GM18870 (cell line): ENCODE measurements at regions not wholly inside any gene's neighbourhood (a gene's known extent, or its start where the extent isn't known, plus 50 kb on each side); places are given as distances from the start of the nearest gene placed in this dataset.
"Not testable (repeated sequence)": the region's sequence is repeated elsewhere in the genome, so short reads cannot be mapped to it uniquely, and the experiment has no call there.

Experiments used
- ATAC-seq: cut with Tn5 transposase; IDR thresholded peaks from one replicate; pipeline ENCODE4 v1.9.1; 2021; ENCODE audit warnings: moderate library complexity; ENCODE audit not compliant: unreplicated experiment

DNA sequence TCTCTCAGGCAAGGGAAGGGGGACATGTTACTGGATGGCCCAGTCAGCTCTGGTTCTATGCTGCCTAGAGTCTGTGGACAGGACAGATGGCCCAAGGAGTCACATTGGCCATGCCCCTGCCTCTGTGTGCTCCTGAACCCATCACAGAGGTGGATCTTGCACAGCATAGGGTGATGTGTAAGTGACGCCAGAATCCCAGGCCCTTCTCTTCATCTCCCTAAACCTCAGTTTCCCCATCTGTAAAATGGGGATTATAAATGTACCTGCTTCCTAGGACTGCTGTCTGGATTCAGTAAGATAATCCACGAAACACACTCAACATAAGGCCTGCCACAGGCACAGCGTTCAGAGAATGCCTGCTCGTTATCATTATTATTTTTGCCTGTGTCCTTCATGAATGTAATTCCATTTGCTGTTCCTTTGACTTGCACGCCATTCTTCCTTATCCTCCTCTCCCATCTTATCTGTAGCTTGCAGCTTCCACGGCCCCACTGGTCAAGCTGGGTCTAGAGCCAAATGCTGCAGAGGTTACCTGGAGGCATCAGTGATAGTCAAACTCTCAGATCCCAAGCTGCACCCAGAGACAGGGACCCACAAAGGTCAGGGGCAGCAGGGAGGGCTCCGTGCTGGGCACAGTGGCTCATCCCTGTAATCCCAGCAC is 207.0 kb downstream of the MN1 start:
- ATAC-seq = no peak

DNA sequence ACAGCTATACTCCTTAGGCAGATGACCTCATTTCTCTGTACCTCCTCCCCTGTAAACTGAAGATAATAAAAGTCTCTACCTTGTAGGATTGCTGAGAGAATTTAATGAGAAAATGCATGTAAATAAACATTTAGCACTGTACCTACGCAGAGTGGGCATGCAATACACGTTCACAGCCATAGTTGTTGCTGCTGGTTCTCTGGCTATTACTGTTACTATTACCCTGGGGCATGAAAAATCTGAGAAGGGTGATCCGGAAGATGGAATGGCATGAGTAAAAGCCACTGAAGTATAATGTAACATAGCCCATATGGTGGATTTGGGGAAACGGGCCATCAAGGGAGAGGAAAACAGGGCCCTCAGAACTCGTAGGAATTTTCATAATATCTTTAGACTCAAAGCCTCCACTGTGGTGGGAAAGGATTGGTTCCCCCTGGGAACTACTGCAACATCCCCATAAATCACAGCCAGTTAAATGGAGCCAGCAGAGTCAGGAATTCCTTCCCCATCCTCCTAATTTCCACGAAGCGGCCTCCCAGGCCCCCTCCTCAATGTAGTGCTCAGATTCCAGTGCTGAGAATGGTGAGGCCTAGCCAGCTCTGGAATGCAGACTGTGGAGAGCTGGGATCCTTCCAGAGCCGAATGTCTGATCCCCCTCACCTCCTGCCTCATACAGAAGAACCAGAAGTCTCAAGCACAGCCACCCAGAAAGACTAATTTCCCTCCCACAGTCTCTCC is 205.3 kb downstream of the MN1 start:
- no peak for ATAC-seq

DNA sequence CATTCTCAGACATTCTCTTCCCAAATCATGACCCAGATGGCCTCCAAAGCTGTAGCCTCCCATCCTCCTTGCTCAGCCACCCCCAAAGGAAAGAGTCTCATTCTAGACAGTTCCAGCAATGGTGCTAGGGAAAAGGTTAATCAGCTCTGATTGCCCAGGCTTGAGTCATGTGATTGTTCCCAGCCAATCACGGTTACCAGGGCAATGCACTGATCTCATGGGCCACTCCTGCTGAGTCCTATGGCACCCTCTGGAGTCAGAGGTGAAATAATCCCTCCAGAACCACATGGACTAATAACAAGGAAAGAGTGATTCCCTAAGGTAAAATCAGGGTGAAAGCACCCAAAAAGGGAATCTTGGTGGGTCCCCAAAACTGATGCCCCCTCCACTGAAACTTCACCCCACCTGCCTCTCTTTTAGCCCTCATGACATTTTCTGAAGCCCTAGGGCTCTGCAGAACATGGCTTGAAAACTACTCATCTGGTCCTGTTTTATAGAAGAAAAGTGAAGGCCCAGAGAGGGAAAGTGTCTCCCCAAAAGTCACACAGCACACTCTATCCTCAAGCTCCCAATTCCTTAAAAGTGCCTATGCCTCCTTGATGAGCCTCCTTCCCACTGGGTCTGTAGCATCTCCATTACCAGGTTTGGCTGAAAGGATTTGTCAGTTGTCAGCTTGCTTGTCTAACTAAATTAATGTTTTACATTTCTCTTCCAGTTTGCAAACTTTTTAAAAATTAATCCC is 203.7 kb downstream of the MN1 start:
- ATAC-seq = no peak

DNA sequence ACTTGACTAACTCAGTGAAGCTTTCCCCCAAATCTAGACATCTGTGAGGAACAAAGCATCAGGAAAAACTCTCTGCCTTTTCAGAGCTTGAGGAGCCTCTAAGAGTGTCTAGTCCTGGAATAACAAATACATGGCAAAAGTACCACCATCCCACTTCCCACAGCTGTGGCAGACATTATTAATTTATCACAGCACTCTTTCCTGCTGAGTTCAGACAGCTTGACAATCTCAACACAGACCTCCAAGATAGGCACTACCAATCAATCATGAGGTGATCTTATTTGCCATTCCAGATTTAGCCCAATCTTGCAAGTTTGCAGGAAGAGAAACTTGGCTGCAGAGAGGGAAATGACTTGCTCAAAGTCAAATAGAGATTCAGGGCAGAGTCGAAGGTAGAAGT is 202.8 kb downstream of the MN1 start:
- no peak for ATAC-seq

DNA sequence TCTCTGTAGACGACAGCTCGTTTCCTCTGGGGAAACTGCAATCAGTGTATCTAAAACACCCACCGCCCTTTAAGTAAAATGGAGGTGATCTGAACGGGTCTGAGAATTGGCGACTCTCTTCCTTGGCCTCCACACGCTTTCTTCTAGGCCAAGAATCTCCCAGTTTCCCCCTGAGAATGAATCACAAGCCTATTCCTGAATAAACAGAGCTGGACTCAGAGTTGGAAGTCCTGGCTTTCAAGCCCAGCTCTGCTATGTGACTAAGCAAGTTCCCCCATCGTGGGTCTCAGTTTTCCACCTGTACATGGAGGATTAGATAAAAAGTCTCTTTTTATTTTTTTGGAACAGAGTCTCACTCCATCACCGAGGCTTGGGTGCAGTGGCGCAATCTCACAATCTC is 200.4 kb downstream of the MN1 start:
- ATAC-seq = no peak

DNA sequence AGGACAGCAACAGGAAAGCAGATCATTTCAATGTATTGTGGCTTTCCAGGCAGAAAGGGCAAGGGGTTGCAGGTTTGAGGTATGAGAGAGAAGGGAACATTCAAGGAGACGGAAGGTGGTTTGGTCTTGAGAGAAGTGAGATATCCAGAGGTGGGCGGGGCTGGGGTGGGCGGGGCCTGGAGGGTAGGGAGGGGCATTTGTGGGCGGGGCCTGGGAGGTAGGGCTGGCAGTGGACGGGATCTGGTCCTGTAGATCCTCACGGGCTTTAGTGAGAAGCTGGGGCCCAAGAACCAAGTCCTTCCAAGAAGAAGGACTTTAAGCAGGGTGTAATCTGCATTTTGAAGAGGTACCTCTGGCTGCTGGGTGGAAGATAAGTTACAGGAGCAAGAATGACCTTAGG is 199.2 kb downstream of the MN1 start:
- ATAC-seq = no peak

DNA sequence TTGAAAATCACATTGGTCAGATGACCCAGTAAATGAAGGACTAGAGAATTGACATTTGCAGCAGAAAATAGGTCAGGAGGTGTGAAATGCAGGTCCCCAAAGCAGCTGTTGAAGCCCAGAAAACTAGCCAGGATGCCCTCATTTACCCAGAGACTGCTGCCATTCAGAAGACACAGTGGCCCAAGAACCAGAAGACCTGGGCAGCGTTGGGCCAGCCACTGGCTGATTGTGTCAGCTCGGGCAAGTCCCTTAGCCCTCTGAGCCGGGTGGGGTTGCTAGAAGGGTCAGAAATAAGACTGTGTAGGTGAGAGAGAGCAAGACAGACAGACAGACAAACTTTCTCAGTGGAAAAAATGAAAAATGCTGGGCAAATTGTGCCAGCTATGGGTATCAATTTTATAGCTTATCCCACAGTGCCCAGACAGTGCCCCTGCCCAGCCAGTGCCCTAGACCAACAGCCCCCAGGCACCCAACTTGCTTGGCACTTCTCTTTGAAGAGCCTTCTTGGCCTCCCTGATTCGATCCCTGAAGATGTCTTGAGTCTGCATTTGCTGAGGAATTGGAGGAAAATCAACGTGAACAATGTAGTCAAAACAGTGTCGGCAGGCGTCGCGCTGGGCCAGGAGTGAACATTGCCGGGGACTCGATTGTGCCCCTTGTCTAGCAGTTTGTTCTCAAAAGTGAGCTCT is 198.3 kb downstream of the MN1 start:
- ATAC-seq = no peak

DNA sequence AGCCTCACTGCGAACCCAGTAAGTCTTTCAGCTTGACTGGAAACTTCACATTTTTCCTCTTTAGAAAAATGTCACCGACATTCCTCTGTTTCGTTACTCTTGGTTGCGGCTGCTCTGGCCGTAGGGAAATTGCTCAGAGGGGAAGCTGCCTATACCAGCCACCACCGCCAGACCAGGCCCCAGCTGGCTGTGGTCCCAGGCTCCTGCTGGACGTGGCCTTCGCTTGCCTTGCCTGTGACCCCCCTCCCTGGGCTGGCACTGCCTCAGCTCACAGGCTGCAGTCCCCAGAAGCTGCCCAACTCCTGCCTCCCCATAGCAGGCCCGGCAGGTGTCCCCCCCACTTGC is 197.8 kb downstream of the MN1 start:
- no peak for ATAC-seq

DNA sequence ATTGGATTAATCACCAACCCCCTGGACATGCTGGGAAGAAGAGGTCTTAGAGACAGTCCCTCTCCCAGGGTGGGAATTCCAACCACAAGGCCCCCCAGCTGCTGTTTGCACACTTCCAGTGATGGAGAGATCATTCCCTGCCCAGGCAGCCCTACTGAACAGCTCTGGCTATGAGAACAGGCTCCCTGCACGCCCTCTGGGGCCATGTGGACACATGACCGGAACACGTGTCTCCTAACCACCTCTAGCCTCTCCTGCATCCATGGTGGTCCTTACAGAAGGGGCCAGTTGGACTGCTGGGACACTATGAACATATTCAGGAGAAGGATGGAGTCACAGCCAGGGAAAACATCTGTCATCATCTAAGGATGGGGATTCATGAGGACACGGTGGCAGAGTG is 196.2 kb downstream of the MN1 start:
- no peak for ATAC-seq

DNA sequence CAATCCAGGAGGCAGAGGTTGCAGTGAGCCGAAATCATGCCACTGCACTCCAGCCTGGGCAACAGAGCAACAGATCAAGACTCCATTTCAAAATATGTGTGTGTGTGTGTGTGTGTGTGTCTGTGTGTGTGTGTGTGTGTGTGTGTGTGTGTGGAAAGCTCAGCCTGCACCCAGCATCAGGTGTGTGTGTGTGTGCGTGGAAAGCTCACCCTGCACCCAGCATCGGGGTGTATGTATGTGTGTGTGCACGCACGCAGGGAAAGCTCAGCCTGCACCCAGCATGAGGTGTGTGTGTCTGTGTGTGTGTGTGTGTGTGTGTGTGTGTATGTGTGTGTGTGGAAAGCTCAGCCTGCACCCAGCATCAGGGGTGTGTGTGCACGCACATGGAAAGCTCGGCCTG is 193.8 kb downstream of the MN1 start:
- ATAC-seq = not testable (repeated sequence)

DNA sequence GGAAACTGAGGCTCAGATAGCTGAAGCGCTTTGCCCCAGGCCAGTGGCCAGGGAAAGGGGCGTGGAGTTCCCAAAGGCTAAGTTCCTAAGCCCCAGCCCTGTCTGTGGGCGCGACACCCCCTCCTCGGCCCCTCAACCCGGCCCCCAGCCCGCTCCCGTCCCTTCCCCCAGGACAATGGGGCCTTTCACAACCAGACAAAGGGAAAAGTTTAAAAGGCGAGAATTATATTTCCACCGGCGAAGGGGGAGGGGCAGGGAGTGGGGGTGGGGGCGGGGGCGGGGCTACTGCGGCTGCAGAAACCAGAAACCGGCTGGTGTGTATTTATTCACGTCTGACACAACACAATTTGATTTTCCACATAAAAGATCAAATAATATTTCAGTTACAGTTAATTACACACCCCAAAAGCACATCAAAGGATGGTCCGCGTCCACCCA is 192.1 kb downstream of the MN1 start:
- ATAC-seq = no peak

DNA sequence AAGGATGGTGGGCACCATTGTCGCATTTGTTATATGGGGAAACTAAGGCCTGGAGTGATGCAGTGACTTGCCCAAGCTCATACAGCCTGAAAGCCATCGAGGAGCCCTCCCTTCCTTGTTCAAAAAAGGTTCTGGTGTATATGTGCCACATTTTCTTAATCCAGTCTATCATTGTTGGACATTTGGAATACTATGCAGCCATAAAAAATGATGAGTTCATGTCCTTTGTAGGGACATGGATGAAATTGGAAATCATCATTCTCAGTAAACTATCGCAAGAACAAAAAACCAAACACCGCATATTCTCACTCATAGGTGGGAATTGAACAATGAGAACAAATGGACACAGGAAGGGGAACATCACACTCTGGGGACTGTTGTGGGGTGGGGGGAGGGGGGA is 191.4 kb downstream of the MN1 start:
- ATAC-seq = not testable (repeated sequence)

DNA sequence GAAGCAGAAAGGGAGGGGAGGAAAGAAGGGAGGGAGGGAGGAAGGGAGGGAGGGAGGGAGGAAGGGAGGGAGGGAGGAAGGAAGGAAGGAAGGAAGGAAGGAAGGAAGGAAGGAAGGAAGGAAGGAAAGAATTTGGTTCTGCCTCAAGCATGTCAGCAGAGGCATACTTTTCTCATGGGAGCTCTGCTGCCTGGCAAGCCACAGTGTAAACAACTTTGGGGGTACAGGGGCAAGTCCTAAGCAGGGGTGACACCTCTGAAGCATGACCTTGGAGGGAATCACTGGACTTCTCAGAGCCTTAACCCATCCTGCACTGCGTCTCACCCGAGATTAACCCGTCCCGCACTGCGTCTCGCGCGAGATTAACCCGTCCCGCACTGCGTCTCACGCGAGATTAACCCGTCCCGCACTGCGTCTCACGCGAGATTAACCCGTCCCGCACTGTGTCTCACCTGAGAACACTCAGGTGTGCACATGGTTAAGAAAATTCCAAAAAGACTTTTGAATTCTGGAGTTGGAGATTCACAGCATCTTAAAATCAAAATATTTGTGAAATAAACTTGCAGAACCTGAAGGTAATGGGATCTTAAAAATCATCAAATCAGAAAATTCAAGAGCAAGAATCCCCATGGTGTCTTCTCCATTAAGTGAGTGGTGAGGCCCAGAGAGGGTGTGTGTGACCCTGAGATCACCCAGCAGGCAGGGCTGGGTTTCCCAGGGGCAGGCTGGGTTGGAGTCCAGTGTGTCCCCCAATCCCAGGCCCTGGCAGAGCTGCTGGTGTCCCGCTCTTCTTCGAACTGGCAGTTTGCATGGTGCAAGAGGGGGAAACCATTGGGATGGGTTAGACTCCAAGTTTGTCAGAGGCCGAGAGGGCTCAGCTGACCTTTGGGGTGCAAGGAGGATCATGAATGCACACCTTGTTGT is 190.4 kb downstream of the MN1 start:
- ATAC-seq = no peak

DNA sequence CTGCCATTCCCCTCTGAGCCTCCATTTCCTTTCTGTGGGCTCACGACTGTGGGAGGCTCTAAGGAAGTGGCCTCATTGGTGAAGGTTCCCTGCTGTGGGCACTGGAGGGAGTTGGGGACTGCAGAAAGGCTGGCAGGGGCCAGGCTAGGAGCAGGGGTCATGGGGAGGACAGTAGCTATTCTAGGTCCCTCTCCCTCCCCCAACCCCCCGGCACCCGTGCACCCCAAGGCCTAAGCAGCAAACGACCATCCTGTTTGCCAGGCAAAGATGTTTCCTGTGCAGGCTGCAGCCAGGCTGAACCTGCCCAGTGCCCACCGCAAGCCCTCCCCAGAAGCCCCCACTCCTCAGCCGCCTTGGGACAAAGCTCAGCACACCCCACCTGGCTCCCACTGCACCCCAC is 189.4 kb downstream of the MN1 start:
- ATAC-seq = no peak

DNA sequence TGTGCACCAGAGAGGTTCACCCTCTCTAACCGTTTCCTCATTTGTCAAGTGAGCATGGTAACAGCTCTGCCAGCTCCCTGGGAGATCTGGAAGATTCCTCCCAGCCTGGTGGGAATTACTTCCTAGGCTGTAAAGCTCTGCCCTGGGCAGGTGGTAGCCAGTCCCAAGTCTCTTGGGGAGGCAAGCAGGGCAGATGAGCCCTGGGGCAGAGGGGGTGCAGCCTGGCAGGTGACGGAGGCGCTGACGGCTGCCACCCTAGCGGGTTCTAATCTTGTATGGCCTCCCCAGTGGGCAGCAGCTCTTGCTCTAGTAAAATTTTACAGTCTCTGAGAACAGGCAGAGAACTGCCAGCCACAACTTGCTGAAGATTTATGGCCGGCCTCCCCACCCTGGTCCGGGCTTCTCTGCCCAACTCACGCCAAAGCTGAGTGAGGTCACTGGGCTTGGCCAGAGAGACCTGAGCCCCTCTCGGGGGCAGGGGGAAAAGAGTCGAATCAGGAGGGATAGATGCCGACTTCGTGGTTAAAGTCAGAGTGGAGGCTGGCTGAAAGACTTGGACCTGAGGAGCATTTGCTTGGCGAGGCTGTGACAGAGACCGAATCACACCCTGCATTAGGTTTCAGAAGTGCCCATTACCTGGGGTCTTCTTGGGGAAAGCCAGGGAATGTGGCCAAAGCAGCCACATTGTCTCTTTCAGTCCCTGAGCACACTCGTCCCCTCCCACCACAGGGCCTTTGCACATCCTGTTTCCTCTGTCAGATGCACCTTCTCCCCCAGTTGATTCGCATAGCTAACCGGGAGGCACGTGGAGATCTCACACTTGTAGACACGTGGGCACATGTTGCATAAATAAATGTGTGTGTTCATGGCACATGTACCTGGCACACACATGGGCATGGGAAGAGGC is 188.2 kb downstream of the MN1 start:
- ATAC-seq = no peak

DNA sequence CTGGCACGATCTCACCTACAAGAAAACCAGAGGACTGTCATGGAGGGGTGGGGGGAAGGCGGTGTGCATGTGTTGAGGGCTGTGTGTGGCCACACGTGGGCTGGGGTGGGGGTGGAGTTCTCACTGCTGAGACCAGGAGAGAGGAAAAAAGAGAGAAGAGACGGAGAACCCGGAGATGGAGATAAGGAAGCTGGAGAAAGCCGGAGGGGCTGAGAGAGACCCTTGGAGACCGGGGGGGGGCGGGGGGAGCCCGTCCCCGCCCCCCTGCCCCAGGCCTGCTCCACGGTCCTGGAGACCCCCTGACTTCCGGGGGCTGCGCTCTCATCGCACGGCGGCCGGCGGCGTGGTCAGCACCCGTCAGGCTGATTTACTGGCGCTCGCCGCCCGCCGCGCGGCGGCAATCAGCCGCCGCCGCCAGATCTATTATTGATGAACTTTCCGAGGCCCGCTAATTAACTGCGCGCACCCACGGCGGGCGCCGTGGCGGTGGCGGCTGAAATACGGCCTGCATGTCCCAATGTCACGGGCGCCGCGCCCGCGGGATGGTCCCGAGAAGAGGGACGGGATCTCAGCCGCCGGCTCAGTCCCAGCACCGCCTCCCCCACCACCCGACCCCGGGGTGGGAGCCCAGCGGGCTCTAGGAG is 187.4 kb downstream of the MN1 start:
- ATAC-seq = no peak

DNA sequence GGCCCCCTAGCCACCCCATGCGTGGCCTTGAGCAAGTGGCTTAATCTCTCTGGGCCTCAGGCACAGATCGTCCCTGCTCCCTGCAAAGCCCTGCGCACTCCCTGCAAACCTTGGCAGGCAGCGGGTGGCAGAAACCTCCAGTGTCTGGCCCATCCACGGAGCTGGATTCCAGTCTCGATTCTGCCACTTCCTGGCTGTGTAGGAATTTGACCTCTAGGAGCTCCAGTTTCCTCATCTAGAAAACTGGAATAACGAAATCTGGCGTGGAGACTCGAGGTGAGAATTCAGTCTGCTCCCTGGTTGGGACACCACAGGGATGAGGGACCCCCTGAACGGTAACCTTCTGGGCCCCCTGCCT is 186.9 kb downstream of the MN1 start:
- no peak for ATAC-seq

DNA sequence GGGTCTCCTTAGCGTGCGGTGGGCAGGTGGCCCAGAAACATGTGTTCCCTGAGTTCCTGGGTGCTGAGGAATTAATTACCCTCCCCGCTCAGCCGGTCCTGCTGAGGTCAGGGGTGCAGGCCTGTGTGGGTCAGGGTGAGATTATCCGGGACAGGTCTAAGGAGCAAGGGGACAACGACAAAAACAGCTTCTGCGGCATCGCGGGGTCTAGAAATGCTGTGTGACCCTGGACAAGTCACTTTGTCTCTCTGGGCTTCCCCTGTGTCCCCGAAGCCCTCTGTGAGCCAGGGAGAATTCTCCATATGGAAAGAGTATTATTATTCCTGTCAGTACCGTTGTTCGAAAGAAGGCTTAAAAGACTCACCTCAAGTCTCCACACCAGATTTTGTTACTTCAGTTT is 186.1 kb downstream of the MN1 start:
- no peak for ATAC-seq

DNA sequence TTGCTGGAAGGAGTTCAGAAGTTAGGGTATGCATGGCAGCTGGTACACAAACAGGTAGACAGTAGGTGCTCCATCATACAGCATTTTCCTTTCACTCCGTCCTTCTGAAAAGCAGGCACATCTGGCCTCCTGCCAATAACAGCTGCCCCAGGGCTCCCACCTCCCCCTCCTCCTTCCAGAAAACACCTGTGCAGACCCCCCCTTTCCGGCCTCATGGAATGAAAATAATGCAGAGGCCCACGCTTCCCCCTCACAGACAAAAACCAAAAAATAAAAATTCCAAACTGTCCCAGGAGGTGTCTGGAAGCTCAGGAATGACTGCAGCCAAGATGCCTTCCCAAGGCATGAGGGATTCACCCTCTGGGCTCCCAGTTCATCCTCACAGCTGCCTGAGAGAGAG is 185.5 kb downstream of the MN1 start:
- ATAC-seq = no peak
